ENCODE measurements at regions not wholly inside any gene's neighbourhood (a gene's known extent, or its start where the extent isn't known, plus 50 kb on each side); places are given as distances from the start of the nearest gene placed in this dataset.
"Not testable (repeated sequence)": the region's sequence is repeated elsewhere in the genome, so short reads cannot be mapped to it uniquely, and the experiment has no call there.

- no peak for DNase-seq (ENCODE audit: extremely low read depth, low read depth)
These were observed 398.1 kb downstream of the TNS1 start for GRCh38 chr2:217604527-217605194.

GRCh38 chr2:217601601-217602000, 401.2 kb downstream of the TNS1 start:
- no peak for DNase-seq (ENCODE audit: extremely low read depth, low read depth)

GRCh38 chr2:217599906-217600305, 402.9 kb downstream of the TNS1 start:
- no peak for DNase-seq (ENCODE audit: extremely low read depth, low read depth)

GRCh38 chr2:217597681-217598080, 405.1 kb downstream of the TNS1 start:
- DNase-seq (ENCODE audit: extremely low read depth, low read depth), result no peak

GRCh38 chr2:217597145-217597544, 405.6 kb downstream of the TNS1 start:
- DNase-seq (ENCODE audit: extremely low read depth, low read depth), result no peak

GRCh38 chr2:217593732-217594131, 409.1 kb downstream of the TNS1 start:
- DNase-seq (ENCODE audit: extremely low read depth, low read depth), result no peak

GRCh38 chr2:217588266-217588665, 414.5 kb downstream of the TNS1 start:
- DNase-seq (ENCODE audit: extremely low read depth, low read depth), result no peak

GRCh38 chr2:217585362-217585761, 417.4 kb downstream of the TNS1 start:
- DNase-seq (ENCODE audit: extremely low read depth, low read depth), result no peak

GRCh38 chr2:217580407-217580806, 422.4 kb downstream of the TNS1 start:
- DNase-seq (ENCODE audit: extremely low read depth, low read depth), result not testable (repeated sequence)

GRCh38 chr2:217573571-217573970, 429.2 kb downstream of the TNS1 start:
- DNase-seq (ENCODE audit: extremely low read depth, low read depth), result no peak

- no peak for DNase-seq (ENCODE audit: extremely low read depth, low read depth)
These were observed 432.4 kb downstream of the TNS1 start for GRCh38 chr2:217570394-217570793.

- DNase-seq (ENCODE audit: extremely low read depth, low read depth), result no peak
These were observed 434.4 kb downstream of the TNS1 start for GRCh38 chr2:217568289-217568971.

GRCh38 chr2:217563565-217563964, 439.2 kb downstream of the TNS1 start:
- DNase-seq (ENCODE audit: extremely low read depth, low read depth), result no peak

GRCh38 chr2:217562871-217563480, 439.8 kb downstream of the TNS1 start:
- no peak for DNase-seq (ENCODE audit: extremely low read depth, low read depth)

- no peak for DNase-seq (ENCODE audit: extremely low read depth, low read depth)
These were observed 443.7 kb downstream of the TNS1 start for GRCh38 chr2:217559084-217559483.

GRCh38 chr2:217555081-217555876, 447.5 kb downstream of the TNS1 start:
- no peak for DNase-seq (ENCODE audit: extremely low read depth, low read depth)

GRCh38 chr2:217553679-217554078, 449.1 kb downstream of the TNS1 start:
- DNase-seq (ENCODE audit: extremely low read depth, low read depth), result no peak

GRCh38 chr2:217553202-217553601, 449.6 kb downstream of the TNS1 start:
- DNase-seq (ENCODE audit: extremely low read depth, low read depth), result no peak

- no peak for DNase-seq (ENCODE audit: extremely low read depth, low read depth)
These were observed 450.7 kb downstream of the TNS1 start for GRCh38 chr2:217552081-217552480.

GRCh38 chr2:217551252-217551899, 451.4 kb downstream of the TNS1 start:
- peak; percentile 9 for DNase-seq (ENCODE audit: extremely low read depth, low read depth)

- no peak for DNase-seq (ENCODE audit: extremely low read depth, low read depth)
These were observed 463.7 kb downstream of the TNS1 start for GRCh38 chr2:217539126-217539525.
